ENCODE measurements at regions not wholly inside any gene's neighbourhood (a gene's known extent, or its start where the extent isn't known, plus 50 kb on each side); places are given as distances from the start of the nearest gene placed in this dataset.

- no peak for DNase-seq
These were observed 51.2 kb upstream of the GLI2 start for GRCh38 chr2:120684289-120685065.

DNA sequence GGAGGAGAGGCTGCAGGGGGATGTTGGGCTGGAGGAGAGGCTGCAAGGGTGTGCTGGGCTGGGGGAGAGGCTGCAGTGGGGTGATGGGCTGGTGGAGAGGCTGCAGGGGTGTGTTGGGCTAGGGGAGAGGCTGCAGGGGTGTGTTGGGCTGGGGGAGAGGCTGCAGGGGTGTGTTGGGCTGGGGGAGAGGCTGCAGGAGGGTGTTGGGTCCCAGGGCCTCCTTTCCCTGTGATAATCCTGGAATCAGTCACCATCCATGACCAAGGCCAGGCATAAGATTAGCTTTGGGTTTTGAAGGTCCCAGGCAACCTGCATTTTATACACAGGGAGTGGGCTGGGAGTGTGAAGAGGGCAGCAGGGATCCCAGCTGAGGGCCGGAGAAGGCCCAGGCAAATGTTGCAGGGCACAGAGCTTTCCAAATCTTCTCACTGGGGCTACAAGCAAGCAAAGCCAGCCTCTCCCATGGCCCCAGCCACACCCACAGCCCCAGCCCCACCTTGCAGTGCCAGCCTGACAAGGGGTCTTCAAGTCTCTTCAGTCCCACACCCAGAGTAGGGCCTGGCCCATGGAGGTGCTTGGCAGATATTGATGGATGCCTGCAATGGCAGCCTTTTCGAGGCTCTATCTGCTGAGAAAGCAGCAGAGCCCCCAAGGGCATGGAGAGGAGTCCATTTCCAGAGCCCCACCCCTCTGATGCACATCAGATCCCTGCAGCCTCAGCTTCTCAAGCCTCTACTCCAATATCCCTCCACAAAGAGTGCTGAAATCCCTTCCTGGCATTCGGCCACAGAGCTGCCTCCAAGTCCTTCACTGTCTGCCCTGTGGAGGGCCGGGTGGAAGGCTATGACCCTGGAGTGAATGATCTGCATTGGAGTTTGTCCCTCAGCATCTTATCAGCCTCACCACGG, 50.3 kb upstream of the GLI2 start:
- DNase-seq, result no peak

Data from activated naive CD4-positive, alpha-beta T cell (primary cell).